GM12892 (cell line): ENCODE measurements at regions not wholly inside any gene's neighbourhood (a gene's known extent, or its start where the extent isn't known, plus 50 kb on each side); places are given as distances from the start of the nearest gene placed in this dataset.

Experiments used
- DNase-seq: peaks from one replicate; pipeline ENCODE4 v3.0.0; 2011; ENCODE audit not compliant: insufficient read length
- FAIRE-seq: peaks from 2 replicates; lab custom pipeline; 2011; peaks lifted over from hg19 to GRCh38; lab: Jason Lieb, UNC
- POLR2A ChIP-seq: IDR thresholded peaks from 2 replicates; pipeline ENCODE4 v1.6.1; 2011; ENCODE audit warnings: low read depth, low read length, control low read depth
- POLR2AphosphoS5 ChIP-seq: IDR thresholded peaks from 2 replicates; pipeline ENCODE4 v1.6.1; 2011; ENCODE audit warnings: low read depth, low read length, control low read depth
- TAF1 ChIP-seq: IDR thresholded peaks from 2 replicates; pipeline ENCODE4 v1.6.1; 2011; ENCODE audit warnings: low read depth, mild to moderate bottlenecking, control low read depth, low read length, borderline replicate concordance

GRCh38 chr2:145593280-145593679 lies 1073.4 kb upstream of the ZEB2 start:
- no peak for FAIRE-seq
- no peak for TF ChIP-seq POLR2AphosphoS5
- no peak for TF ChIP-seq TAF1
- TF ChIP-seq POLR2A: no peak
- DNase-seq: no peak

GRCh38 chr2:145592361-145592760 lies 1072.4 kb upstream of the ZEB2 start:
- FAIRE-seq (no peak), DNase-seq (no peak)
- no peak for TF ChIP-seq TAF1
- TF ChIP-seq POLR2AphosphoS5: no peak
- TF ChIP-seq POLR2A: no peak

GRCh38 chr2:145591109-145591809 lies 1071.3 kb upstream of the ZEB2 start:
- TF ChIP-seq TAF1 (no peak), POLR2AphosphoS5 (no peak), POLR2A (no peak)
- no peak for DNase-seq
- FAIRE-seq: no peak

GRCh38 chr2:145587922-145588321 lies 1068.0 kb upstream of the ZEB2 start:
- no peak for DNase-seq
- TF ChIP-seq POLR2A: no peak
- TF ChIP-seq POLR2AphosphoS5: no peak
- no peak for TF ChIP-seq TAF1
- no peak for FAIRE-seq

- TF ChIP-seq POLR2AphosphoS5 (no peak), TAF1 (no peak), POLR2A (no peak)
- no peak for FAIRE-seq
Measured at GRCh38 chr2:145584353-145584752, 1064.4 kb upstream of the ZEB2 start.

GRCh38 chr2:145573608-145574007 lies 1053.7 kb upstream of the ZEB2 start:
- FAIRE-seq: no peak
- DNase-seq: no peak
- no peak for TF ChIP-seq POLR2AphosphoS5
- no peak for TF ChIP-seq POLR2A
- no peak for TF ChIP-seq TAF1

More at GRCh38 chr2:145584353-145584752, 1064.4 kb upstream of the ZEB2 start:
- DNase-seq: no peak

- FAIRE-seq: no peak
- no peak for DNase-seq
- TF ChIP-seq POLR2A (no peak), TAF1 (no peak), POLR2AphosphoS5 (no peak)
Measured at GRCh38 chr2:145572238-145572637, 1052.3 kb upstream of the ZEB2 start.

GRCh38 chr2:145569108-145569507 lies 1049.2 kb upstream of the ZEB2 start:
- TF ChIP-seq POLR2AphosphoS5 (no peak), TAF1 (no peak), POLR2A (no peak)
- FAIRE-seq (no peak), DNase-seq (no peak)

GRCh38 chr2:145563741-145564615 lies 1044.1 kb upstream of the ZEB2 start:
- FAIRE-seq (no peak), DNase-seq (no peak)
- TF ChIP-seq POLR2A (no peak), TAF1 (no peak), POLR2AphosphoS5 (no peak)

GRCh38 chr2:145561152-145561551 lies 1041.2 kb upstream of the ZEB2 start:
- FAIRE-seq (no peak), DNase-seq (no peak)
- TF ChIP-seq POLR2A (no peak), TAF1 (no peak), POLR2AphosphoS5 (no peak)

GRCh38 chr2:145558617-145559350 lies 1038.9 kb upstream of the ZEB2 start:
- DNase-seq (no peak), FAIRE-seq (no peak)
- no peak for TF ChIP-seq POLR2A
- no peak for TF ChIP-seq TAF1
- no peak for TF ChIP-seq POLR2AphosphoS5
